OCI-M1 (cell line): ENCODE measurements at regions not wholly inside any gene's neighbourhood (a gene's known extent, or its start where the extent isn't known, plus 50 kb on each side); places are given as distances from the start of the nearest gene placed in this dataset.

Source experiments
- DNase-seq: peaks from one replicate; lab custom pipeline; 2025; lab: John Stamatoyannopoulos, UW

GRCh38 chr4:133741766-133742165 lies 459.8 kb downstream of the PABPC4L start:
- DNase-seq: no peak

GRCh38 chr4:133720001-133720400 lies 481.6 kb downstream of the PABPC4L start:
- DNase-seq: peak; percentile 31

GRCh38 chr4:133719098-133719497 lies 482.5 kb downstream of the PABPC4L start:
- no peak for DNase-seq

GRCh38 chr4:133714211-133714610 lies 487.4 kb downstream of the PABPC4L start:
- no peak for DNase-seq

- DNase-seq: no peak
Measured at GRCh38 chr4:133713340-133713739, 488.2 kb downstream of the PABPC4L start.

- DNase-seq: no peak
Measured at GRCh38 chr4:133711817-133712216, 489.8 kb downstream of the PABPC4L start.

GRCh38 chr4:133694416-133694815 lies 507.2 kb downstream of the PABPC4L start:
- no peak for DNase-seq

- DNase-seq: no peak
Measured at GRCh38 chr4:133683967-133684366, 517.6 kb downstream of the PABPC4L start.

GRCh38 chr4:133668061-133668851 lies 519.2 kb downstream of the PCDH10 start:
- peak; percentile 17 for DNase-seq

GRCh38 chr4:133647206-133647605 lies 498.1 kb downstream of the PCDH10 start:
- DNase-seq: no peak

GRCh38 chr4:133641191-133641590 lies 492.1 kb downstream of the PCDH10 start:
- peak; percentile 60 for DNase-seq

- DNase-seq: peak; percentile 18
Measured at GRCh38 chr4:133638751-133639150, 489.7 kb downstream of the PCDH10 start.

GRCh38 chr4:133637161-133637560 lies 488.1 kb downstream of the PCDH10 start:
- DNase-seq: no peak

- peak; percentile 94 for DNase-seq
Measured at GRCh38 chr4:133624744-133625143, 475.6 kb downstream of the PCDH10 start.

- peak; percentile 76 for DNase-seq
Measured at GRCh38 chr4:133623847-133624246, 474.8 kb downstream of the PCDH10 start.

- peak; percentile 28 for DNase-seq
Measured at GRCh38 chr4:133621628-133622027, 472.5 kb downstream of the PCDH10 start.

GRCh38 chr4:133620555-133620954 lies 471.5 kb downstream of the PCDH10 start:
- DNase-seq: no peak

GRCh38 chr4:133618963-133619362 lies 469.9 kb downstream of the PCDH10 start:
- DNase-seq: peak; percentile 96

- DNase-seq: peak; percentile 89
Measured at GRCh38 chr4:133600008-133600407, 450.9 kb downstream of the PCDH10 start.

- peak; percentile 76 for DNase-seq
Measured at GRCh38 chr4:133598779-133599178, 449.7 kb downstream of the PCDH10 start.

- DNase-seq: peak; percentile 66
Measured at GRCh38 chr4:133597251-133597650, 448.2 kb downstream of the PCDH10 start.

- peak; percentile 78 for DNase-seq
Measured at GRCh38 chr4:133596459-133596858, 447.4 kb downstream of the PCDH10 start.

- peak; percentile 43 for DNase-seq
Measured at GRCh38 chr4:133594390-133595207, 445.5 kb downstream of the PCDH10 start.
